T-cell (primary cell): ENCODE measurements at regions not wholly inside any gene's neighbourhood (a gene's known extent, or its start where the extent isn't known, plus 50 kb on each side); places are given as distances from the start of the nearest gene placed in this dataset.

Source experiments
- ATAC-seq, 4 experiments: fragments of 200-7000 bp in 3 of 4; fragments of 150-1000 bp in 1 of 4; cut with Tn5 transposase; replicated peaks in 1 of 4; 1 replicate in 3 of 4; 2 replicates in 1 of 4; pipeline ENCODE4 v1.10.0; 2021; ENCODE audit warnings: moderate library complexity in 3 of 4, mild to moderate bottlenecking in 2 of 4, moderate number of reproducible peaks in 1 of 4
- CTCF ChIA-PET, 2 donors: fragments of 300-600 bp; sonication (Branson Sonifier 250); formaldehyde crosslinking; loops; one replicate each; lab custom pipeline; 2022; ENCODE audit warnings: antibody characterized with exemption in 2 of 2; lab: Charles Lee
- POLR2A ChIA-PET, 2 donors: fragments of 300-600 bp; sonication (Branson Sonifier 250); formaldehyde crosslinking; loops; one replicate each; lab custom pipeline; 2022; ENCODE audit warnings: antibody characterized with exemption in 2 of 2; lab: Charles Lee
- DNase-seq, 35 experiments: peaks; one replicate each; pipeline versions ENCODE4 v3.0.0 to v3.0.0-alpha.2; 2013 to 2023
- H3K27ac ChIP-seq: one replicate; pipeline ENCODE4 v1.5.1; 2013; ENCODE audit warnings: low read length
- H3K27me3 ChIP-seq, 2 experiments: replicated peaks in 1 of 2; 1 replicate in 1 of 2; 2 replicates in 1 of 2; pipeline versions ENCODE4 v1.6.1 to v1.7.0; 2013; ENCODE audit warnings: low read length in 1 of 2, mixed read lengths in 1 of 2; ENCODE audit not compliant: control insufficient read depth in 2 of 2, insufficient read depth in 2 of 2; ENCODE audit errors: extremely low read depth in 1 of 2
- H3K36me3 ChIP-seq, 2 donors: 1 replicate in 1 of 2; 2 replicates in 1 of 2; pipeline versions ENCODE4 v1.6.1 to v1.7.0; 2013; ENCODE audit warnings: low read length in 1 of 2; ENCODE audit not compliant: control insufficient read depth in 2 of 2, insufficient read depth in 1 of 2; ENCODE audit errors: extremely low read depth in 1 of 2
- H3K4me1 ChIP-seq, 2 experiments: 1 replicate in 1 of 2; 2 replicates in 1 of 2; pipeline versions ENCODE4 v1.6.1 to v1.7.0; 2013; ENCODE audit warnings: low read length in 2 of 2, mixed read lengths in 1 of 2; ENCODE audit not compliant: insufficient read depth in 2 of 2, control insufficient read depth in 1 of 2; ENCODE audit errors: extremely low read depth in 1 of 2
- H3K4me3 ChIP-seq, 2 donors: 1 replicate in 1 of 2; 2 replicates in 1 of 2; pipeline versions ENCODE4 v1.5.1 to v1.7.0; 2013; ENCODE audit warnings: mild to moderate bottlenecking in 2 of 2, low read length in 1 of 2, moderate library complexity in 1 of 2; ENCODE audit not compliant: control insufficient read depth in 1 of 2; ENCODE audit errors: extremely low read depth in 1 of 2
- H3K9me3 ChIP-seq: 2 replicates; pipeline ENCODE4 v1.7.0; 2013
- H3K27ac Mint-ChIP-seq, 2 donors: one replicate each; pipeline ENCODE4 v1.8.0; 2020 to 2021; ENCODE audit warnings: mild to moderate bottlenecking in 2 of 2, mixed read lengths in 2 of 2
- H3K27me3 Mint-ChIP-seq, 2 donors: one replicate each; pipeline ENCODE4 v1.8.0; 2021 to 2022; ENCODE audit warnings: mixed read lengths in 2 of 2
- H3K36me3 Mint-ChIP-seq: one replicate; pipeline ENCODE4 v1.8.0; 2021; ENCODE audit warnings: mixed read lengths
- H3K4me1 Mint-ChIP-seq, 3 donors: one replicate each; pipeline ENCODE4 v1.8.0; 2020 to 2022; ENCODE audit warnings: mixed read lengths in 3 of 3, mild to moderate bottlenecking in 1 of 3
- H3K4me3 Mint-ChIP-seq, 3 donors: one replicate each; pipeline ENCODE4 v1.8.0; 2020 to 2022; ENCODE audit warnings: mild to moderate bottlenecking in 3 of 3, mixed read lengths in 3 of 3, moderate library complexity in 3 of 3
- H3K9me3 Mint-ChIP-seq, 3 donors: one replicate each; pipeline ENCODE4 v1.8.0; 2020 to 2022; ENCODE audit warnings: mixed read lengths in 3 of 3
- WGBS: methylation state at CpG from one replicate; pipeline ENCODE4 v1.1.5; 2013; ENCODE audit warnings: missing lambda C conversion rate; ENCODE audit not compliant: insufficient coverage; 5-methylcytosine and 5-hydroxymethylcytosine counted together

DNA sequence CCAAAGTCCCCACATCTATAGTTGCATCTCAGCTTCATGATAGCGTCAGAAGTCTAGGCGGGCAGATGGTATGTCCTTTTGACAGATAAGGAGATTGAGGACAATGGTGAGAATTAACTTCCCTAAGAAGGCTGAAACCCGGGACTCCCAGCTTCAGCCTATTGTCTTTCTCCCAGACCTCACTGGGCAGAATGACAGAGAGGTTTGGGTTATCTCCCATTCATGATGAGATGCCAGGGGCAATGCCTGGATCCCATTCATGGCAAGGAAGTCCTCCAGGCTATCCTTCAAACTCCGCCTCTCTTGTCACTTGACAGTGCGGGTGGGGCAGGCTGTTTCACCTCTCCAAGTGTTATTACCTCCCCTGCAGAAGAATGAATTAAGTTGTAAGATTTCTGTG is 100.3 kb downstream of the IRX5 start:
- Histone ChIP-seq H3K4me3 (no peak overlapping the region), H3K4me1 (no peaks in the 10 kb centered on the region), H3K9me3 (no peaks in the 10 kb centered on the region), H3K27ac (no peak overlapping the region), H3K27me3 (peaks cover 3% of the 10 kb centered on the region in 2 experiments), H3K36me3 (no peaks in the 10 kb centered on the region)
- Mint-ChIP-seq H3K9me3 (peaks cover 3 to 10% (median 6%) of the 10 kb centered on the region in 3 donors), H3K27me3 (peaks cover 7 to 14% of the 10 kb centered on the region in 2 donors), H3K4me1 (no peaks in the 10 kb centered on the region), H3K36me3 (no peaks in the 10 kb centered on the region), H3K4me3 (no peak overlapping the region), H3K27ac (no peak overlapping the region)
- ATAC-seq, result no peak
- DNase-seq, result no peak
- POLR2A ChIA-PET, result no interaction called here
- WGBS, result no CpG with 5 or more reads among the region's 5 CpGs
- CTCF ChIA-PET, result no interaction called here

DNA sequence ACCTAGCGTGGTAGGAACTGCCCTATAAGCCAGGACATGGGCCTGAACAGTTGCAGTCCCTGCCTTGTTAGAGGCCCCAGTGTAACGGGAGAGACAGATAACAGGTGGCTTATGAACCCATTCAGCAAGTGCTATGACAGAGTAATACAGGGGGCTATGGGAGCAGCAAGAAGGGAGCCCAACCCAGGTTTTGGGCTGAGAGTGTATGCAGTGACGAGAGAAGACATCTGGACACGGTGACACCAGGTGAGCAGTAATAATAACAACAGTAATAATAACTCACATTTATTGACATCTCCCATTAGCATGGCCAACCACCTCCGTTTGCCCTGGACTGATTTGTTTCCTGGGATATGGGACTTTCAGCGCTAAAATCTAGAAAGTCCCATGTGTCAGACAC is 100.8 kb downstream of the IRX5 start:
- H3K27me3 Mint-ChIP-seq, result peaks cover 5 to 10% of the 10 kb centered on the region in 2 donors
- peaks cover 3 to 10% (median 6%) of the 10 kb centered on the region in 3 donors for H3K9me3 Mint-ChIP-seq
- no peak overlapping the region for H3K27ac ChIP-seq
- no peak for ATAC-seq
- no peaks in the 10 kb centered on the region for H3K9me3 ChIP-seq
- POLR2A ChIA-PET, result no interaction called here
- peaks cover 3% of the 10 kb centered on the region in 2 experiments for H3K27me3 ChIP-seq
- H3K27ac Mint-ChIP-seq, result no peak overlapping the region
- no peak overlapping the region for H3K4me3 Mint-ChIP-seq
- DNase-seq, result no peak
- no peaks in the 10 kb centered on the region for H3K4me1 ChIP-seq
- H3K4me3 ChIP-seq, result no peak overlapping the region
- H3K4me1 Mint-ChIP-seq, result no peaks in the 10 kb centered on the region
- no peaks in the 10 kb centered on the region for H3K36me3 Mint-ChIP-seq
- no peaks in the 10 kb centered on the region for H3K36me3 ChIP-seq
- 65% methylated on average over 4 of the region's 6 CpGs for WGBS
- CTCF ChIA-PET, result no interaction called here

GRCh38 chr16:55033225-55034156 is 102.8 kb downstream of the IRX5 start:
- H3K4me1 Mint-ChIP-seq, result no peaks in the 10 kb centered on the region
- CTCF ChIA-PET, result no interaction called here
- Histone ChIP-seq H3K4me3 (no peak overlapping the region), H3K27me3 (peaks cover 3% of the 10 kb centered on the region in 2 experiments), H3K9me3 (no peaks in the 10 kb centered on the region), H3K27ac (no peak overlapping the region), H3K36me3 (no peaks in the 10 kb centered on the region), H3K4me1 (no peaks in the 10 kb centered on the region)
- ATAC-seq, result no peak
- no peak overlapping the region for H3K4me3 Mint-ChIP-seq
- POLR2A ChIA-PET, result no interaction called here
- 91% methylated on average over 20 of the region's 28 CpGs for WGBS
- no peaks in the 10 kb centered on the region for H3K36me3 Mint-ChIP-seq
- peaks cover 3 to 6% (median 6%) of the 10 kb centered on the region in 3 donors for H3K9me3 Mint-ChIP-seq
- DNase-seq, result no peak
- H3K27ac Mint-ChIP-seq, result no peak overlapping the region
- H3K27me3 Mint-ChIP-seq, result peaks cover 5 to 10% of the 10 kb centered on the region in 2 donors

- ATAC-seq, result no peak
- no peak overlapping the region for H3K27ac Mint-ChIP-seq
- H3K4me1 Mint-ChIP-seq, result no peaks in the 10 kb centered on the region
- no peak overlapping the region for H3K4me3 Mint-ChIP-seq
- Histone ChIP-seq H3K36me3 (no peaks in the 10 kb centered on the region), H3K27me3 (peaks cover 3 to 8% of the 10 kb centered on the region in 2 experiments), H3K27ac (no peak overlapping the region), H3K9me3 (no peaks in the 10 kb centered on the region), H3K4me3 (no peak overlapping the region), H3K4me1 (no peaks in the 10 kb centered on the region)
- CTCF ChIA-PET, result no interaction called here
- no peak for DNase-seq
- no peaks in the 10 kb centered on the region for H3K9me3 Mint-ChIP-seq
- WGBS, result 50% methylated on average over 4 of the region's 9 CpGs
- POLR2A ChIA-PET, result no interaction called here
- peaks cover 5 to 10% of the 10 kb centered on the region in 2 donors for H3K27me3 Mint-ChIP-seq
- H3K36me3 Mint-ChIP-seq, result no peaks in the 10 kb centered on the region
Measured at GRCh38 chr16:55035029-55035428, 104.4 kb downstream of the IRX5 start.

GRCh38 chr16:55035956-55036355 is 105.3 kb downstream of the IRX5 start:
- ChIA-PET CTCF (no interaction called here), POLR2A (no interaction called here)
- Histone ChIP-seq H3K9me3 (no peaks in the 10 kb centered on the region), H3K36me3 (no peaks in the 10 kb centered on the region), H3K4me3 (no peak overlapping the region), H3K4me1 (no peaks in the 10 kb centered on the region), H3K27me3 (peaks cover 3 to 8% of the 10 kb centered on the region in 2 experiments), H3K27ac (no peak overlapping the region)
- H3K9me3 Mint-ChIP-seq, result no peaks in the 10 kb centered on the region
- DNase-seq, result no peak
- no peak overlapping the region for H3K4me3 Mint-ChIP-seq
- H3K27me3 Mint-ChIP-seq, result peaks cover 5 to 10% of the 10 kb centered on the region in 2 donors
- no peak overlapping the region for H3K27ac Mint-ChIP-seq
- 70% methylated on average over 2 of the region's 4 CpGs for WGBS
- no peak for ATAC-seq
- no peaks in the 10 kb centered on the region for H3K36me3 Mint-ChIP-seq
- H3K4me1 Mint-ChIP-seq, result no peaks in the 10 kb centered on the region

DNA sequence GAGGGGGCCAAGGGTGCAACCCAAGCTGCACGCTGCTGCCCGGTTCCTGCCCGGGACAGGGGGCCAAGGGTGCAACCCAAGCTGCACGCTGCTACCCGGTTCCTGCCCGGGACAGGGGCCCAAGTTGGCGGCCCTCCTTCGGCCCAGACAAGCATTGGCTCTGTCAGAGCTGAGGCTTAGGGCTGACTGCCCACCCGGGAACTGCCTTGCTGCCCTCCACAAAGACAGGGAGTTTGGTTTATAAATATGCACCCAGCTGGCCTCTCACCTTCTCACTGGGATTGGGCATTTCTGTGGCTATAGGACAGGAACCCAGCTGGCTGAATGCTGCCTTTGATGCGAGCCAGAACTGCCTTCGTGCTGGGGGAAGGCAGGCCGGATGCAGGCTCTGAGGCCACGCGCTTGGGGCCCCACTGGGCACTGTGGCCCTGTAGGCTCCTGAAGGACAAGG is 105.7 kb downstream of the IRX5 start:
- Histone ChIP-seq H3K27ac (no peak overlapping the region), H3K4me1 (no peaks in the 10 kb centered on the region), H3K9me3 (no peaks in the 10 kb centered on the region), H3K36me3 (no peaks in the 10 kb centered on the region), H3K27me3 (peaks cover 3 to 8% of the 10 kb centered on the region in 2 experiments), H3K4me3 (no peak overlapping the region)
- POLR2A ChIA-PET, result no interaction called here
- CTCF ChIA-PET, result no interaction called here
- ATAC-seq (no peak), DNase-seq (no peak)
- Mint-ChIP-seq H3K27ac (no peak overlapping the region), H3K4me3 (no peak overlapping the region), H3K9me3 (no peaks in the 10 kb centered on the region), H3K36me3 (no peaks in the 10 kb centered on the region), H3K27me3 (peaks cover 5 to 10% of the 10 kb centered on the region in 2 donors), H3K4me1 (no peaks in the 10 kb centered on the region)
- WGBS, result 83% methylated on average over 10 of the region's 14 CpGs
